ENCODE measurements at regions not wholly inside any gene's neighbourhood (a gene's known extent, or its start where the extent isn't known, plus 50 kb on each side); places are given as distances from the start of the nearest gene placed in this dataset.

GRCh38 chr1:61520401-61520800 is 204.5 kb downstream of the TM2D1 start:
- DNase-seq = no peak

GRCh38 chr1:61519631-61520030 is 205.3 kb downstream of the TM2D1 start:
- no peak for DNase-seq

GRCh38 chr1:61518670-61519400 is 206.1 kb downstream of the TM2D1 start:
- DNase-seq = no peak

GRCh38 chr1:61517345-61517744 is 207.6 kb downstream of the TM2D1 start:
- DNase-seq = no peak

- DNase-seq = no peak
These were observed 209.8 kb downstream of the TM2D1 start for GRCh38 chr1:61515096-61515495.
